ENCODE measurements at regions not wholly inside any gene's neighbourhood (a gene's known extent, or its start where the extent isn't known, plus 50 kb on each side); places are given as distances from the start of the nearest gene placed in this dataset.

DNA sequence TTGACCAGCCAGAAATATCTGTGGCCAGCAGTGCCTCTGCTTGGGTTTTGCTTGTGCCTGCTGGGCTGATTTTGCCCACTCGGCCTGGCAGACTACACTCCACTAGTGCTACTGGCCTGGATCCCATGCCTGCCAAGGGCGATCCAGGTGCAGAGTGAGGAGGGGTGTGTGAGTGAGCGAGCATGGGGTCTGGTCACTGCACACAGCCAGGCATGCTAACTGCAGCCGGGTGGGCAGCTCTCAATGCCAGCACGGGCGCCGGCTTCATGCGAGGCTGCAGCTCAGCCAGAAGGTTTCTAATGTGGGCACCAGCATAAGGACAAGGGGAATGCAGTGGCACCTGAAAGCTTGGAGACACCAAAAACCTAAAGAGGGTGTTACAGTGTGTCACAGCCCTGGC lies 1161.4 kb downstream of the FSTL5 start:
- H3K9ac ChIP-seq (ENCODE audit: insufficient read length): no peak overlapping the region
- H3K27ac ChIP-seq: no peak overlapping the region
- no peak for TF ChIP-seq FOXP2 (optimal IDR thresholded peaks at IDR 0.05; ENCODE audit: control extremely low read depth, extremely low read length, insufficient read depth)
- TF ChIP-seq EZH2 (IDR thresholded peaks at IDR 0.05): no peak
- TF ChIP-seq POLR2AphosphoS5 (IDR thresholded peaks at IDR 0.05; ENCODE audit: borderline replicate concordance, low read depth, low read length): no peak
- no peaks in the 10 kb centered on the region for H3K36me3 ChIP-seq (ENCODE audit: insufficient read depth, low read length)
- no peaks in the 10 kb centered on the region for H3K9me3 ChIP-seq (ENCODE audit: low read depth, low read length)
- H3K4me3 ChIP-seq: no peak overlapping the region
- DNase-seq (ENCODE audit: low read depth, low spot score): no peak

DNA sequence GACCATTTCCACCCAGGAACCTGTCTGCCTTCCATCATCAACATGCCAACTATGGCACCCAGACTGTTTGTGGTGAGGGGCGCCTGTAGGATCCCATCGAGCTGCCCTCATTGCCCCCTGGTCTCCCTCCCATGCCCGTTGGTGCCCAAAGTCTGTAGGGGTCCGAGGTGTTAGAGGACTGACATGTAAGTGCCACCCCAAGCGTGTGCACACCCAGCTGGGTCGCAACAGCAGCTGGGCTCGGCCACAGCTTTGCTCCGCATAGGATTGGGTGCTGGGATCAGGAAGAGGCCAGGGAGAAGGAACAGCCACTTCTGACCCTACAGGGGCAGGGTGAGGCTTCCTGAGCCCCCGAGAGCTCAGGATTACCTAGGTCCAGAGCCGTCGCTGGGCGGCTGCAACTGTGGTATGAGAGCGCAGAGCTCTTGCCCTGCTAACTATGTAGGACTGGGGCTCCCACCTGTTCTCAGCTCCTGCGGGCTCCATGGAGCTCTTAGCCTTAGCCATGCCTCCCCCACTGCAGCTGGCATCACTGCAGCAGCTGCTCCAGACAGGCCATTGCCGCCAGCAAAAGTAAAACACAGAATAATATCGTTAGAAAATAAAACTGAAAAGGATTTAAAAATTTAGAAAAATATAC lies 1160.3 kb downstream of the FSTL5 start:
- Histone ChIP-seq H3K36me3 (ENCODE audit: insufficient read depth, low read length) (no peaks in the 10 kb centered on the region), H3K9ac (ENCODE audit: insufficient read length) (no peak overlapping the region), H3K27ac (no peak overlapping the region), H3K9me3 (ENCODE audit: low read depth, low read length) (no peaks in the 10 kb centered on the region), H3K4me3 (no peak overlapping the region)
- DNase-seq (ENCODE audit: low read depth, low spot score): no peak
- no peak for TF ChIP-seq POLR2AphosphoS5 (IDR thresholded peaks at IDR 0.05; ENCODE audit: borderline replicate concordance, low read depth, low read length)
- no peak for TF ChIP-seq FOXP2 (optimal IDR thresholded peaks at IDR 0.05; ENCODE audit: control extremely low read depth, extremely low read length, insufficient read depth)
- TF ChIP-seq EZH2 (IDR thresholded peaks at IDR 0.05): no peak

DNA sequence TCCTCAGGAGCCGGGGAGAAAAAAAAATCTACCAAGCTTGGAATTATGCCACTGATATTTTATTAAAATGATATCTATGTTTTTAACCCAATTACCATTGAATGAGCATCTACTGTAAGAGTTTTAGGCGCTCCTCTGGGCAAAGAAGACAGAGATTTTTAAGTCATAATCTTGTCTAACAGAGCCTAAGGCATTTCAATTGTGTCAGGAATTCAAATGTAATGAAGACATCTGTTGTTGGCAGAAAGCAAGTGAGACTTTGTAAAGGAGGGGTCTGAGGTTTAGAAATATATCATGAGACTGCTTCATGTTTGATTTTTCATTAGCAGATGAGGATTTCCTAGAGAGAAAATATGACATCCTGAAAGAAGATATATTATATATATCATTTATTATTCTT lies 1158.1 kb downstream of the FSTL5 start:
- H3K36me3 ChIP-seq (ENCODE audit: insufficient read depth, low read length): no peaks in the 10 kb centered on the region
- no peak overlapping the region for H3K9ac ChIP-seq (ENCODE audit: insufficient read length)
- TF ChIP-seq EZH2 (IDR thresholded peaks at IDR 0.05): no peak
- no peak for TF ChIP-seq FOXP2 (optimal IDR thresholded peaks at IDR 0.05; ENCODE audit: control extremely low read depth, extremely low read length, insufficient read depth)
- no peak for TF ChIP-seq POLR2AphosphoS5 (IDR thresholded peaks at IDR 0.05; ENCODE audit: borderline replicate concordance, low read depth, low read length)
- no peak overlapping the region for H3K4me3 ChIP-seq
- no peak overlapping the region; the same call in 1 of the 2 replicates for H3K27ac ChIP-seq
- DNase-seq (ENCODE audit: low read depth, low spot score): peak; percentile 48
- H3K9me3 ChIP-seq (ENCODE audit: low read depth, low read length): no peaks in the 10 kb centered on the region

DNA sequence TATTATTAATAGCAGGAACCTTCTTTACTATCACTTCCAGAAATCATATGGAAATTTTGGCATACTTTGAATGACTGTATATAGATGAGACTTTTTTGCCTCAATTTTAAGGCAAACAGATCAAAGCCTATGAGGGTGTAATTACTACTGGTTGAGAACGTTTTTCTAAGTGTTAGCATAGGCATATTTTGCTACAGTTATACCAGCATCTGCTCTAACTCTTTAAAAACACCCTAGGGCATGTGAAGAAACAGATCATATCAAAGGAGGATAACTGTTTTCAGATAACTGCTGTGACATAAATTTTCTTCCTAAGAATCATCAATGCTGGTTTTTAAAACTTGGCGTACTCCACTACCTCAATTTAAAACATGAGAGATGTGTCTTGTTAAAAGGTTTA lies 1155.3 kb downstream of the FSTL5 start:
- Histone ChIP-seq H3K36me3 (ENCODE audit: insufficient read depth, low read length) (no peaks in the 10 kb centered on the region), H3K9me3 (ENCODE audit: low read depth, low read length) (no peaks in the 10 kb centered on the region), H3K27ac (peak overlapping the region; percentile 93), H3K4me3 (peak overlapping the region; percentile 64), H3K9ac (ENCODE audit: insufficient read length) (no peak overlapping the region)
- no peak for TF ChIP-seq POLR2AphosphoS5 (IDR thresholded peaks at IDR 0.05; ENCODE audit: borderline replicate concordance, low read depth, low read length)
- peak; percentile 83 for DNase-seq (ENCODE audit: low read depth, low spot score)

DNA sequence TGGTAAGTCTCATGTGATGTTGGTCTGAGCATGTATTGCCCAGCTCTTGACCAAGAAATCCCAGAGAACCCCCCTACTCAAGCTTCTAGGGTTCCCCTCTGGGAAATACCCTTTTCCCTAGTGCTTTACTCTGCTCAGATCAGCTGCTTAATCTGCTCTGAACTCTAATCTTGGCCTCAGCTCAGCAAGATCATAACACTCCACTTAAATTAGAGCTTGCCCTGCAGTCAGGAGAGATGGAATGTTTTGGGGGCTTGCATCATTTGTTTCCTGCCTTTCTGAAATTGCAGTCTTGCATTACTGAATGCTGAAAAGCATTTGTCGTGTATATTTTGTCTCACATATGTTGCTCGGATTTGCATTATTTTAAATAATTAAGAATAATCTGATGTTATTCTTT lies 1153.6 kb downstream of the FSTL5 start:
- peak; percentile 56 for DNase-seq (ENCODE audit: low read depth, low spot score)
- Histone ChIP-seq H3K9ac (ENCODE audit: insufficient read length) (no peak overlapping the region), H3K27ac (peak overlapping the region; percentile 93; the same call in 1 of the 2 replicates), H3K36me3 (ENCODE audit: insufficient read depth, low read length) (no peaks in the 10 kb centered on the region), H3K4me3 (no peak overlapping the region), H3K9me3 (ENCODE audit: low read depth, low read length) (no peaks in the 10 kb centered on the region)
- TF ChIP-seq POLR2AphosphoS5 (IDR thresholded peaks at IDR 0.05; ENCODE audit: borderline replicate concordance, low read depth, low read length) (no peak), EZH2 (IDR thresholded peaks at IDR 0.05) (no peak), FOXP2 (optimal IDR thresholded peaks at IDR 0.05; ENCODE audit: control extremely low read depth, extremely low read length, insufficient read depth) (no peak)
